ENCODE measurements at regions not wholly inside any gene's neighbourhood (a gene's known extent, or its start where the extent isn't known, plus 50 kb on each side); places are given as distances from the start of the nearest gene placed in this dataset.
"Not testable (repeated sequence)": the region's sequence is repeated elsewhere in the genome, so short reads cannot be mapped to it uniquely, and the experiment has no call there.

GRCh38 chr2:17184512-17184911 lies 333.7 kb downstream of the RAD51AP2 start:
- DNase-seq, result no peak

DNA sequence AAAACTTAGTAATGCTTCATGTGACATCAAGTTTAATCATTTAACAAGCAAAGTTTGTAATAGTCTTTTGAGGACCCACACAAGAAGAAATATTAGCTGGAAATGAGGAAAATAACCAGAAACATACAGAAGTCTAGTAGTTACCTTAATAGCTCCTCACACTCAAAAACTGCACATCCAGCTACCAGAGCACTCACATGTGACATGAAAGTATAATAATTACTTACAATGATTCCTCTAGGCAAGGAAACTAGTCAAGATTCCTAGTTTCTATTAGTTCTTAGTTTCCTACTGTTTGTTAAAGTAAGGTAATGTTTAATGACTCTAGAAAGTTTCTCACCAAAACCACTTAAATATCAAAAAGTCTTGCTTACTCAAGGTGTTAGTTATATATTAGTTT lies 335.8 kb downstream of the RAD51AP2 start:
- DNase-seq, result no peak

DNA sequence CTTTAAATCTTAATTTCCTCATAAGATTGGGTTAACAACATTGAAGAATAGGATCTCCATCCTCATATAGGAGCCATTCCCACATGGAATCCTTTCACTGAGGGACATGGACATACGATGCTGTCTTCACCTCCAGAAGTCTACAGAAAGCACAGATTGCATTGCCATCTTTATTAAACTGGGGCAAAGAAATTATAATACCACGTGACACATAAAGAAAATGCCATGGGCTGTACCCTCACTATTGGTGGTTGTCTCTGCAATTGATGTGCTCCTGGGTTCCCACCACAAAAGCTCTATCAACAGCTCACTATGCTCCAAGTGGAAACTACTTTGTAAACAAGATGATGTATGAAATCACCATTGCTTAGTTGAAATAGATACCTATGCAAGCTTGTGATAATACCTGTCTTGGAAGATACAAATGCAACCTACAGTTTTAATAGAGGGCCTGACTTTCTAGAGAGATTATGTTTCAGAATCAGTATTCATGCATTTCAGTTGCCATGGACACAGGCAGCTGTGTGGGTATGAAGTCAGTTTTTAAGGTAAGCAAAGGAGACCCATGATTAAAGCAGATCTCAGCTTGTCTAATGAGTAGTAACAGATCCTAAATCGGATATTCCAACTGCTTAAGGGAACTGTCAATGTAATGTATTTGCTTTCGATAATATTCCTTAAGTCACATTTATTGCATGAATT lies 337.0 kb downstream of the RAD51AP2 start:
- no peak for DNase-seq

DNA sequence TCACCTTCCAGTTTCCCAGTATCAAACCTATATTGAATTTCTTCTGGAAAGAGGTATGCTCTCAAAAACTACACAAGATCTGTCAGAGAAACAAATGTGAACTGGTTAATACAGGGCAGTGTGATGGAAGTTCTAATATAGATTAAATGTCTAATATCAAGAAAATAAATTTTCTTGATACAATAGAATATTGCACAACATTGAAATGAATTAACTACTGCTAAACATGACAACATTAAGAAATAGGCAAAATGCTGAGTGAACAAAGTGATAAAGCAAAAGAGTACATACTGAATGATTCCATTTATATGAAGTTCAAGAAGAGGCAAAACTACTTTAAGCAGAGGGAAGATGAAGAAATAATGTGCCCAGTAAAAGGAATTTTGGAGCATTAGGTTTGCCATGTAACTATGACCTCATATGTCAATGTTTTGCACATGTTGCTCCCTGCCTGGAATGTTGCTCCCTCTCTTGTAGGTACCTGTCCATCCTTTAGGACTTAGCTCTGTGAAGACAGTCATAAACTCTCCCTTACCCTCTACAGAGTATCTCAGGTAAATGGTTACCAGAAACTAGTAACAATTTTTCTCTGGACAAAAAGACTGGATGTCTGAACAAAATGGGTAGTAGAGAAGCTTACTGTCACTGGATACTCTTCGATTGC lies 339.0 kb downstream of the RAD51AP2 start:
- DNase-seq, result no peak

DNA sequence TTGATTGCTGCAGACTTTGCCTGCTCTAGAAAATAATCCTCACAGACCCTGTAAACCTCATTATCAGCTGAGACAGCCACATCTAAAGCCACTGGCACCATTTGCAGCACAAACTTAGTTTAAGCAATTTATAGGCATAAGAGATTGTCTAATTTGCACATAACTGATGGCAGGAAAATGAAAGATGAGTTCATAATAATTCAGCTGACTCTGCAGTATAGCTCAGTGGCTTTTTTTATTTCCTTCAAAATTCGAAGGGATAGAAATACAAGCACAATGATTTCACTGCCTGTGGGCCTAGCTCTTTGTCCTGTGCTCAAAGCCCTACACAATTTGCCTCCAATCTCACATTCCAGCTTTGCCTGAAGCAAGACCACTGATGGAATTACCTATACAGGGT lies 341.2 kb downstream of the RAD51AP2 start:
- no peak for DNase-seq

DNA sequence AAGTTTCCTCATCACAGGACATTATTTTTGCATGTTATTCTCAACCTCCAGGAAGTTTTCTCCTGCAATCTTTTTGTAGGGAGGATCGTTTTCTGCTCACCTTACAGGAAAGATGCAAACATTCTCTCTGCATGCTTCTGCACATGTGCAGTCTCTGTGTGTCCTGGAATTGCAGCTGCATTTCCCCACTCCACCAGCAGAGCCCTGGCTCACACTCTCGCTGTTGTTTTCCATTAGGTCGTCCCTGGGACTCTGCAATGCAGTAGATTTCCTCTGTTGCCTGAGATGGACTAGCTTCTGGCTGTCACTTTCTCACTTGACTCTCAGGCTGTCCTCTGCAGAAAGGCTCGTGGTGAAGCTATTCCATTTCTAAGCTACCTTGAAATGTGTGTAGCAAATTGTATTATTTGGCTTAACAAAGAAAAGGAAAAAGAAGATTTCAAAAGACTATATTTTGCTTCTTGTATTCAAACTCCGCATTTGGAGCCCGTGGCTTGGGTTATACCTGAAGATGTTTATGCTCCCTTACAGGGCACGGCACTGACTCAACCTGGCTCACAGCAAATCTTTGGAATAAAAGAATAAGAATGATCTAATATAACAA lies 346.7 kb downstream of the RAD51AP2 start:
- no peak for DNase-seq

DNA sequence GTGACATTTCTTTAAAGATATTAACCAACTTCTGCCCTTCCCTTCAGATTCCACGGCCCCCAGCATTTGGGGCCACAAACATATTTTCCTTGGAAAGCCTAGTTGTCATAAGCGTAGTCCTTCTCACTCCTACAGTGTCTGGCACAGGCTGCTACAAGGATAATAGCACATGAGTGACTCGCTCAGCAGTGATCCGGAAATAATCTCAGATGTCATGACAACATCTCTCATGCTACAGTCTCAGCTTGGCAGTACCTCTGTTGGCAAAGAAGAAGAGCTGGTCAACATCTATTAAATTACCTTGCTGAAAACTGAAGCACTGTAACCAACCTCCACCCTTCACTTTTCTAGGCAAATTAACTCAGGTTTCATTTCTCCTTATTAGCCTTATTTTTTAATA lies 351.7 kb downstream of the RAD51AP2 start:
- no peak for DNase-seq

DNA sequence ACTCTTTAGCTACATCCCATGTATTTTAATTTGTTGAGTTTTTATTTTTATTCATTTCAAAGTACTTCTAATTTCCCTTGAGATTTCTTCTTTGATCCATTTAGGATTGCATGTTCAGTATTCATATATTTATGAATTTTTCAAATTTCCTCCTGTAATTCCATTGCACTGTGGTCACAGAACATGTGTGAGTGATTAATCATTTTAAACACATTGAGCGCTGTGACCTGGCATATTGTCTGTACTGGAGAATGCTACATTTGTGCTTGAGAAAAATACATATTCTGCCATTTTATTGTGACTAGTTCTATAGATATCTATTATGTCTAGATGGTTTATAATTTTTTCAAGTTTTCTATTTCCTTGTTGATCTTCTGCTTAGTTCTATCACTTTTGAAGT lies 353.7 kb downstream of the RAD51AP2 start:
- DNase-seq, result no peak

DNA sequence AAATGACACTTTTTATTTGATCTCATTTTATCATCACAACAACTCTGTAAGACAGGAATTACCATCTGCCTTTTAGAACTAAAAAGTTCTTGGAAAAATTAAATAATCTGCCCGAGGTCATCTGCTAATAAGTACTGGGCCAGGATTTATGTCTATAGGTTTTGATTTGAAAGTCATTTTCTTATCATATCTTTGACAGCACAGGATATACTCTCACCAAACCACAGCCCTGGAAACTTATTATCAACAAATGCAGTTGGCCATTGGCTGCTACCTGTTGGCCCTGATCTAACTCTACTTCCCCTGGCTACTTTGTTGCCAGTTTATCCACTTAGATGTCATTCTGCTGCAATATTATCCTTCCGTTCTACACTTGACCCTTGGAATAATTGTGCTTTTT lies 354.6 kb downstream of the RAD51AP2 start:
- no peak for DNase-seq

- no peak for DNase-seq
Measured at GRCh38 chr2:17162713-17163112, 355.5 kb downstream of the RAD51AP2 start.

DNA sequence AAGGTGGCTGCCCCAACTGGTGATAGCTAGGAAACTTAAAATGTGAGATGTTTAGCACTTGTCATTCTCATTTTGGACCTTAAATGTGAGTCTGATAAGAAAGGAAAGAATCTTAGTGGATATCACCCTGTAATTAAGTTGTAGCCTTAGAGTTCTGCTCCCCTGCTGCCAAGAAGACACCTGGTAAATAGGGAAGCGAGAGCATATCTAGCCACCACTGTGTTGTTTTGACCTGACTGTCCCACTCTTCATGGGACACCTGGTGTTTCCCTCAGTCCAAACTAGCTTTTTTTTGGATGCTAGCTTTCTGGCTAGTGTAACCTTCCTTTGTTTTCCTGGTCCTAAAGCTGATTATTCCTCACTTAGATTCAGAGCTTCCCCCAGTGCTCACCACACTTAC lies 357.6 kb downstream of the RAD51AP2 start:
- DNase-seq, result no peak

DNA sequence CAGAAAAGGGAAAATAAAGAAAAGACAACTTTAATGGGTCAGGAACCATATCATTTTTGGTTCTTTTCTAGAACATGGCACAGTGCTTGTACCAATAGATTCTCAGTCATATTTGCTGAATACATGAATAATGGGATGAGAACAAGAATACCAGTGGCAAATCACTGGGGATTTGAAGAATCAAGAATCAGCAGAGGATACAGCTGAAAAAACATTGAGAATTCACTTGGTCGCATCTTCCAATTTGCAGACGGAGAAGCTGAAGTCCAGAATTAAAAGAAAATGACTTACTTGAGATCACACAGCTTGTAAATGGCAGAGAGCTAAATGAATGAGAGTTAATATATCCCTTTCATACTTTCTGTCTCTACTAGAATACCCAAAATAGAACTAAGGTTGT lies 362.2 kb downstream of the RAD51AP2 start:
- DNase-seq, result no peak

GRCh38 chr2:17149945-17150344 lies 368.3 kb downstream of the RAD51AP2 start:
- no peak for DNase-seq

- DNase-seq, result no peak
Measured at GRCh38 chr2:17148407-17149145, 369.7 kb downstream of the RAD51AP2 start.

- no peak for DNase-seq
Measured at GRCh38 chr2:17146358-17146757, 371.9 kb downstream of the RAD51AP2 start.

DNA sequence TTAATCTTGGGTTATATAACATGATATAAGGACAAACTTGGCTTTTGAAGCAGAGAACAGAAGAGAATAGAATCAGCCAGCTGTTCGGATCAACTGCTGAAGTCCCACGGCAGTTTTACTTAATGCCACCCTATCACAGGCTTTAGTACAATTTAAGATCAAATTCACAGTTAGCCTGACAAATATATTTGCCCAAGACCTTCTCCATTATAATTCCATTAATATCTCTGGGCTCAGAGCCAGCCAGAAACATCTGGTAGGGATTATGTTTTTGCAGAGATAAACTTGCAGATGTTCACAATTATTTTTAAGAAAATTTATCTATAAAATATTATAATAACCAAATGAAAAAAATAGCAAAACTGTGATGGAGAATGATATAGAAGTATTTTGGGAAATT lies 381.4 kb downstream of the RAD51AP2 start:
- DNase-seq, result no peak

- no peak for DNase-seq
Measured at GRCh38 chr2:17136231-17136630, 382.0 kb downstream of the RAD51AP2 start.

DNA sequence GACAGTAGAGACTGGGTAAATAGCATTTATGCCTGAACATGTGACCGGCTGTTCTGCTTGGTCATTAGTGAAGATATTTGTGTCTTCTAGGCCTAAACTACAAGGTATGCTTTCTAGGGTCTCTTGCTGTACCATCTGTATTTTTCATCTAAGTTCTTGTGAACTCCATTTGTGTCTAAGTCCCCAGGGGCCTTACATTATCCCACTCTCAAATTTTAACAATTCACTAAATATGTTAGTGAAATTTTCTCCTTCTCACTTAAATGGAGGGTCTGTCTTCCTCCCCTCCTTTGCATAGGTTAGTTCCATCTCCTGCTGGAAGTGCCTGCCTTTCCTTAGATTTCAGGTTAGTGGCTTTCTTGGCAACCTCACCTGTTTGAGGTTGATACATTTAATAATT lies 382.6 kb downstream of the RAD51AP2 start:
- DNase-seq, result no peak

DNA sequence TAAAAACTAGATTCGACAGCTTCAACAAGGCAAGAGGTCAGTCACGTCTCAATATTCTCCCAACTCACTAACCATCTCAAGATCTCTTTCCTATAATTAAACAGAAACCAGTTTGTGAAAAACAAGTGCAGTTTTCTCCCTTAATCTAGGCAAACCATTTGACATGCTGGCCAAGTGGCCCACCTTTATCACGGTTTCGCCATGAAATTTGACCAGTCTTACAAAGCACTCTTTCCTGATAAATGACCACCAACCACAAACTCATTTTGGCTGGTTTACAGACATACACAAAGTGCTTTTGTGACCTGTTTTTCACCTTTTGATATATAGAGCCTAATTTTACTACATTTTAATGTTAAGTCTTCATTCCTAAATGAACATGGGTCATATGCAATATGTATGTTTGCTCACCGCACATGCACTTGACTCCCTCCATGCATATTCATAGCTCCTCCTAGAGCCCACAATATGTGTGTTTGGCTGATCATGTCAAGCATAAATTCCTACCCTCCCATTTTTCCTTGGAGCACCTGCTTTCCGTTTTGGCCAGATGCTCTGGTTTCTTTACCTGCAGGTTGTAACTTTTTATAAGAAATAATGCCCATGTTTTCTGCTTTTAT lies 385.1 kb downstream of the RAD51AP2 start:
- DNase-seq, result no peak

DNA sequence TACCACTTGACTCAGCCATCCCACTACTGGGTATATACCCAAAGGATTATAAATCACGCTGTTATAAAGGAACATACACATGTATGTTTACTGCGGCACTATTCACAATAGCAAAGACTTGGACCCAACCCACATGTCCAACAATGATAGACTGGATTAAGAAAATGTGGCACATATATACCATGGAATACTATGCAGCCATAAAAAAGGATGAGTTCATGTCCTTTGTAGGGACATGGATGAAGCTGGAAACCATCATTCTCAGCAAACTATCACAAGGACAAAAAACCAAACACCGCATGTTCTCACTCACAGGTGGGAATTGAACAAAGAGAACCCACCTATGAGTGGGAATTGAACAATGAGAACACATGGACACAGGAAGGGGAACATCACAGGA lies 387.6 kb downstream of the RAD51AP2 start:
- not testable (repeated sequence) for DNase-seq

DNA sequence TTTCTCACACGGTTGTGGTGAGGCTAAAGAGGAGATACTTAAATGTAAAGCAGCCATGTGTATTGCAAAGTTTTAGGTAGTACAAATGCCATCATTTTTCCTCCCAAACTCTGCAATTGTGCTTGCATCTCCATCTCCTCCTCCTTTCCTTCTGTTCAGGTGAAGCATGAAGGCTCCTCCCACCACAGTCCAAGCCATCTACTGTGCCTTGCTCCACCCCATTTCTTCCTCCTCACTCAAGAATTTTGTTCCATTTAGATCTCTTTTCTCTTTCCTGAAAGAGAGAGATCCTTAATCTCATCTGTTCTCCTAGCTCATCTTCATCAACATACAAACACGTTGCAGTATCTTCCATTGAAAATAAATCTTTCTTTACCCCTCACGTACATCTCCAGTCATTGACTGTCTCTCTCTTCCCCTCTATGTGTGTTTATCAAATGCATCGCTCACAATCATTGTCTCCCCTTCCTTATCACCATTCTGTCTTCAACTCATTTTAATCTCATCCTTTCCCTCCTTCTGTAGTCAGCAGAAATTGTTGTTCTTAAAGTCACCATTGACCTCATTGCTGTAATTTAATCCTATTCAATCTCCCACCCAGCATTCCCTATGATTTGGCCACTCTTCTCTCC lies 392.1 kb downstream of the RAD51AP2 start:
- DNase-seq, result no peak

DNA sequence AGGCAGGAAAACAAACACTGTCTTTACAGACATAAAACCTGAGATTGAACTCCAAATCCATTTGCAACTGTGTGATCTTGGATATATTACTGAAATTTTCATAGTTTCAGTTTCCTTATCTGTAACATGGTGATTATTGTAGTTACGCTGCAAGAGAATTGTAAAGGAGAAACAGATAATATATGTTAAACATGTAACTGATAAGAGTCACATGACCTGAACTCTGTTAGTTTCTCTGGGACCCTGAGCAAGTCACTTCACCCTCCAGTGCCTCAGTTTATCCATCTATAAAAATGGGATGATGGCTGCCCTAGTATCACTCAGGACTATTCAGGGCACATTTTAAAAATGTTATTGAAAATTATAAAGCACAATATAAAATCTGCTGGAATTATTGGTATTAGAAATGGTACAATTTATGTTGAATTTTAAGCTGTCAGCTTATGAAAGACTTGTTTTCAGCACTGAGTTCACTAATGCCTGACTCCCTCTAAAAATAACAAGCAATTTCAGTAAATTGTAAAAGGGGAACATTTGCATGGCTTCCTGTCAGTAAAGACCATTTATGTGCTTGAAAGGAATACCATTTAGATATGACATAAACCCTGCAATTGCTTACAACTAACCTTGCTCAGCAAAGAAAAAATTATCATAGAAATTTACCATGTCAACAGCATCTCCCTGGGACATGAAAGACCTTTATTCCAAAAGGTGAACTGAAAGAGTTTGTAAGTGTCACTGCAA lies 393.5 kb downstream of the RAD51AP2 start:
- DNase-seq, result no peak
